Esophagus muscularis mucosa (tissue), 4 donors: ENCODE measurements at regions not wholly inside any gene's neighbourhood (a gene's known extent, or its start where the extent isn't known, plus 50 kb on each side); places are given as distances from the start of the nearest gene placed in this dataset.

ENCODE experiments used
- CTCF ChIP-seq, 3 experiments: fragments of 200-600 bp in 2 of 3; fragments of 450-650 bp in 1 of 3; sonication (generic) in 2 of 3; IDR thresholded peaks; one replicate each; pipeline ENCODE4 v1.5.1; 2017 to 2019; ENCODE audit warnings: antibody characterized with exemption in 3 of 3, mild to moderate bottlenecking in 2 of 3, moderate library complexity in 1 of 3
- EP300 ChIP-seq: sonication (generic); formaldehyde crosslinking; IDR thresholded peaks from one replicate; pipeline ENCODE4 v1.6.1; 2017; ENCODE audit warnings: antibody characterized with exemption
- POLR2A ChIP-seq: fragments of 450-650 bp; IDR thresholded peaks from one replicate; pipeline ENCODE4 v1.6.1; 2017; ENCODE audit warnings: antibody characterized with exemption, moderate library complexity, mild to moderate bottlenecking, low read depth
- POLR2AphosphoS5 ChIP-seq, 2 donors: sonication (generic); formaldehyde crosslinking; IDR thresholded peaks; one replicate each; pipeline ENCODE4 v1.6.1; 2017; ENCODE audit warnings: antibody characterized with exemption in 2 of 2

DNA sequence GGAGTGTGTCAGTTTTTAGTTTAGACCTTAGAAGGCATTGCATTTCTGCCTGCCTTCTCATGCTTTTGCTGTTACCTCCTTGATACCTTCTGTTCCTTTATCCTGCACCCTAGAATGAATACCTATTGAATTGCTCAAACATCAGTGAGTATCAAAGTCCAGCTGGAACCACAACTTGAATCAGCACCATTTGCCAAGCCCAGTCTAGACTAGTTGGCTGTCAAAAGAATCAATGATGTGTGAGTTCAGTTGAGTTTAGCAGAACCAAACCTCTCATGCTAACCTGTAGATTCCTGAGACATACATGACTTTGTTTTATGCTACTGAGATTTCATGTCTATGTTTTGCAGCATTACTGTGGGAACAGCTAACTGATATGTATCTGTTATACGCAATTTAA is 116.6 kb downstream of the FAM170A start:
- TF ChIP-seq POLR2AphosphoS5 (IDR thresholded peaks at IDR 0.05) (no peak), CTCF (IDR thresholded peaks at IDR 0.05) (no peak), POLR2A (no peak), EP300 (no peak)
